Body of pancreas (tissue), 4 donors: ENCODE measurements at regions not wholly inside any gene's neighbourhood (a gene's known extent, or its start where the extent isn't known, plus 50 kb on each side); places are given as distances from the start of the nearest gene placed in this dataset.

ENCODE experiments used
- ATAC-seq: fragments of 150-250 bp; one replicate; pipeline ENCODE4 v1.9.1; 2016
- DNase-seq, 4 donors: peaks; one replicate each; pipeline ENCODE4 v3.0.0-alpha.2; 2019
- H3K27ac ChIP-seq, 4 donors: fragments of 200-600 bp; sonication (generic); 1 replicate in 3 of 4; 2 replicates in 1 of 4; pipeline versions ENCODE4 v1.5.1 to v1.6.1; 2016 to 2019; ENCODE audit warnings: mild to moderate bottlenecking in 1 of 4, mixed read lengths in 1 of 4, moderate library complexity in 1 of 4
- H3K27me3 ChIP-seq, 2 donors: fragments of 200-600 bp; sonication (generic); one replicate each; pipeline ENCODE4 v1.6.0; 2016; ENCODE audit warnings: mild to moderate bottlenecking in 1 of 2
- H3K36me3 ChIP-seq, 2 donors: fragments of 200-600 bp; sonication (generic); replicated peaks in 1 of 2; 2 replicates each; pipeline ENCODE4 v1.5.1; 2016; ENCODE audit warnings: low read depth in 2 of 2; ENCODE audit not compliant: insufficient read depth in 1 of 2
- H3K4me1 ChIP-seq: fragments of 200-600 bp; sonication (generic); one replicate; pipeline ENCODE4 v1.6.0; 2016
- H3K4me3 ChIP-seq, 2 donors: fragments of 200-600 bp; sonication (generic); 1 replicate in 1 of 2; 2 replicates in 1 of 2; pipeline ENCODE4 v1.5.1; 2016 to 2019
- H3K9me3 ChIP-seq, 3 donors: fragments of 200-600 bp; sonication (generic); 1 replicate in 2 of 3; 2 replicates in 1 of 3; pipeline ENCODE4 v1.5.1; 2016
- CTCF ChIP-seq, 7 experiments: fragments of 450-650 bp in 4 of 7; fragments of 200-600 bp in 3 of 7; sonication (generic) in 3 of 7; IDR thresholded peaks; one replicate each; pipeline ENCODE4 v1.5.1; 2016 to 2019; ENCODE audit warnings: antibody characterized with exemption in 7 of 7
- POLR2A ChIP-seq, 3 donors: fragments of 450-650 bp; IDR thresholded peaks; one replicate each; pipeline ENCODE4 v1.6.1; 2016; ENCODE audit warnings: antibody characterized with exemption in 3 of 3, mild to moderate bottlenecking in 2 of 3
- WGBS, 2 donors: methylation state at CpG; one replicate each; pipeline ENCODE4 v1.1.5; 2017; 5-methylcytosine and 5-hydroxymethylcytosine counted together
- intact Hi-C: fragments of 100-400 bp; cut with DNase I; formaldehyde crosslinking; loops from one replicate; pipeline ENCODE4 v1.15.1; 2023

- Histone ChIP-seq H3K36me3 (no peaks in the 10 kb centered on the region), H3K4me3 (no peak overlapping the region), H3K4me1 (no peaks in the 10 kb centered on the region), H3K27me3 (no peaks in the 10 kb centered on the region), H3K27ac (no peak overlapping the region), H3K9me3 (no peaks in the 10 kb centered on the region)
- TF ChIP-seq POLR2A (IDR thresholded peaks at IDR 0.05) (no peak), CTCF (IDR thresholded peaks at IDR 0.05) (no peak)
- DNase-seq (no peak), ATAC-seq (no peak)
- WGBS, 2 donors = 94 to 97% methylated on average over 4 of the region's 4 CpGs
- intact Hi-C loops = no loop called here
Measured at GRCh38 chr5:154111214-154111613, 72.4 kb downstream of the MFAP3 start.

- DNase-seq (no peak), ATAC-seq (no peak)
- Histone ChIP-seq H3K9me3 (no peaks in the 10 kb centered on the region), H3K4me1 (no peaks in the 10 kb centered on the region), H3K27ac (no peak overlapping the region), H3K36me3 (no peaks in the 10 kb centered on the region), H3K27me3 (no peaks in the 10 kb centered on the region), H3K4me3 (no peak overlapping the region)
- intact Hi-C loops = no loop called here
- TF ChIP-seq CTCF (IDR thresholded peaks at IDR 0.05) = no peak
- no peak for TF ChIP-seq POLR2A (IDR thresholded peaks at IDR 0.05)
Measured at GRCh38 chr5:154112255-154112654, 73.5 kb downstream of the MFAP3 start.

- no peak for DNase-seq
- no peak for TF ChIP-seq POLR2A (IDR thresholded peaks at IDR 0.05)
- TF ChIP-seq CTCF (IDR thresholded peaks at IDR 0.05) = no peak
- Histone ChIP-seq H3K27ac (no peak overlapping the region), H3K4me1 (no peaks in the 10 kb centered on the region), H3K9me3 (no peaks in the 10 kb centered on the region), H3K27me3 (no peaks in the 10 kb centered on the region), H3K36me3 (no peaks in the 10 kb centered on the region), H3K4me3 (no peak overlapping the region)
- WGBS, 2 donors = 89 to 91% methylated on average over 4 of the region's 4 CpGs
- no peak for ATAC-seq
- intact Hi-C loops = no loop called here
Measured at GRCh38 chr5:154115291-154115690, 75.2 kb upstream of the GALNT10 start.

GRCh38 chr5:154117050-154117449 lies 73.5 kb upstream of the GALNT10 start:
- Histone ChIP-seq H3K27me3 (no peaks in the 10 kb centered on the region), H3K4me1 (no peaks in the 10 kb centered on the region), H3K9me3 (no peaks in the 10 kb centered on the region), H3K36me3 (no peaks in the 10 kb centered on the region), H3K27ac (no peak overlapping the region), H3K4me3 (no peak overlapping the region)
- ATAC-seq = no peak
- no peak for DNase-seq
- TF ChIP-seq CTCF (IDR thresholded peaks at IDR 0.05) (no peak), POLR2A (IDR thresholded peaks at IDR 0.05) (no peak)
- intact Hi-C loops = no loop called here
- WGBS, 2 donors = 91% methylated on average over 6 of the region's 6 CpGs

- intact Hi-C loops = no loop called here
- 92 to 96% methylated on average over 3 of the region's 3 CpGs for WGBS, 2 donors
- TF ChIP-seq CTCF (IDR thresholded peaks at IDR 0.05) (no peak), POLR2A (IDR thresholded peaks at IDR 0.05) (no peak)
Measured at GRCh38 chr5:154117930-154118329, 72.6 kb upstream of the GALNT10 start.

More at GRCh38 chr5:154117930-154118329, 72.6 kb upstream of the GALNT10 start:
- DNase-seq = no peak
- no peak for ATAC-seq
- Histone ChIP-seq H3K27ac (no peak overlapping the region), H3K36me3 (no peaks in the 10 kb centered on the region), H3K4me3 (no peak overlapping the region), H3K27me3 (no peaks in the 10 kb centered on the region), H3K4me1 (no peaks in the 10 kb centered on the region), H3K9me3 (no peaks in the 10 kb centered on the region)
